Nephron progenitor cell (in vitro differentiated cells): ENCODE measurements at regions not wholly inside any gene's neighbourhood (a gene's known extent, or its start where the extent isn't known, plus 50 kb on each side); places are given as distances from the start of the nearest gene placed in this dataset.
A peak's percentile ranks its signal among the peaks of the same experiment; 100 is the strongest.

Experiments used
- DNase-seq: peaks from one replicate; pipeline ENCODE4 v3.0.0; 2021
- H3K27ac Mint-ChIP-seq: 2 replicates; pipeline ENCODE4 v1.8.0; 2021; ENCODE audit warnings: mild to moderate bottlenecking, moderate library complexity, mixed read lengths
- H3K27me3 Mint-ChIP-seq: 2 replicates; pipeline ENCODE4 v1.8.0; 2021; ENCODE audit warnings: mild to moderate bottlenecking, low read depth, mixed read lengths; ENCODE audit not compliant: poor library complexity
- H3K36me3 Mint-ChIP-seq: 2 replicates; pipeline ENCODE4 v1.8.0; 2021; ENCODE audit warnings: low read depth, mixed read lengths
- H3K4me1 Mint-ChIP-seq: 2 replicates; pipeline ENCODE4 v1.8.0; 2021; ENCODE audit warnings: mixed read lengths
- H3K4me3 Mint-ChIP-seq: 2 replicates; pipeline ENCODE4 v1.8.0; 2021; ENCODE audit warnings: mild to moderate bottlenecking, moderate library complexity, mixed read lengths
- H3K9me3 Mint-ChIP-seq: 2 replicates; pipeline ENCODE4 v1.8.0; 2021; ENCODE audit warnings: mild to moderate bottlenecking, moderate library complexity, mixed read lengths
- CTCF ChIP-seq: fragments of 200-600 bp; sonication (generic); IDR thresholded peaks from 2 replicates; pipeline ENCODE4 v1.5.0; 2021; ENCODE audit warnings: antibody characterized with exemption

- Mint-ChIP-seq H3K9me3 (peaks cover 7% of the 10 kb centered on the region), H3K4me1 (no peaks in the 10 kb centered on the region), H3K4me3 (no peak overlapping the region), H3K27me3 (peaks cover 10% of the 10 kb centered on the region), H3K27ac (no peak overlapping the region), H3K36me3 (peaks cover 8% of the 10 kb centered on the region)
- DNase-seq: no peak
- TF ChIP-seq CTCF: no peak
Observed at GRCh38 chr11:33567004-33567403, 133.6 kb downstream of the C11orf91 start.

GRCh38 chr11:33564856-33565453 lies 135.7 kb downstream of the C11orf91 start:
- no peak for TF ChIP-seq CTCF
- no peak overlapping the region for H3K27ac Mint-ChIP-seq
- DNase-seq: no peak
- no peaks in the 10 kb centered on the region for H3K9me3 Mint-ChIP-seq
- peaks cover 10% of the 10 kb centered on the region for H3K27me3 Mint-ChIP-seq
- H3K36me3 Mint-ChIP-seq: no peaks in the 10 kb centered on the region
- H3K4me1 Mint-ChIP-seq: no peaks in the 10 kb centered on the region
- H3K4me3 Mint-ChIP-seq: no peak overlapping the region

GRCh38 chr11:33560729-33561128 lies 139.9 kb downstream of the C11orf91 start:
- Mint-ChIP-seq H3K27me3 (peaks cover 4% of the 10 kb centered on the region), H3K4me1 (no peaks in the 10 kb centered on the region), H3K4me3 (no peak overlapping the region), H3K27ac (no peak overlapping the region), H3K36me3 (no peaks in the 10 kb centered on the region), H3K9me3 (no peaks in the 10 kb centered on the region)
- TF ChIP-seq CTCF: no peak
- no peak for DNase-seq

- H3K9me3 Mint-ChIP-seq: no peaks in the 10 kb centered on the region
- no peak for TF ChIP-seq CTCF
- peak overlapping the region; percentile 9 for H3K27ac Mint-ChIP-seq
- H3K4me1 Mint-ChIP-seq: no peaks in the 10 kb centered on the region
- DNase-seq: no peak
- H3K27me3 Mint-ChIP-seq: peaks cover 5% of the 10 kb centered on the region
- no peaks in the 10 kb centered on the region for H3K36me3 Mint-ChIP-seq
- no peak overlapping the region for H3K4me3 Mint-ChIP-seq
Observed at GRCh38 chr11:33559567-33559966, 141.1 kb downstream of the C11orf91 start.

- H3K27ac Mint-ChIP-seq: no peak overlapping the region
- no peak for DNase-seq
- H3K36me3 Mint-ChIP-seq: no peaks in the 10 kb centered on the region
- no peak overlapping the region for H3K4me3 Mint-ChIP-seq
- H3K4me1 Mint-ChIP-seq: no peaks in the 10 kb centered on the region
- H3K27me3 Mint-ChIP-seq: peaks cover 5% of the 10 kb centered on the region
- H3K9me3 Mint-ChIP-seq: no peaks in the 10 kb centered on the region
- no peak for TF ChIP-seq CTCF
Observed at GRCh38 chr11:33558097-33558496, 142.5 kb downstream of the C11orf91 start.

- H3K27me3 Mint-ChIP-seq: peaks cover 8% of the 10 kb centered on the region
- H3K9me3 Mint-ChIP-seq: no peaks in the 10 kb centered on the region
- no peaks in the 10 kb centered on the region for H3K36me3 Mint-ChIP-seq
- no peak overlapping the region for H3K4me3 Mint-ChIP-seq
- no peak for DNase-seq
- no peak for TF ChIP-seq CTCF
- H3K4me1 Mint-ChIP-seq: no peaks in the 10 kb centered on the region
- no peak overlapping the region for H3K27ac Mint-ChIP-seq
Observed at GRCh38 chr11:33557201-33557600, 143.4 kb downstream of the C11orf91 start.
